HCT116 (cell line): ENCODE measurements at regions not wholly inside any gene's neighbourhood (a gene's known extent, or its start where the extent isn't known, plus 50 kb on each side); places are given as distances from the start of the nearest gene placed in this dataset.

Source experiments
- CEBPB ChIP-seq: IDR thresholded peaks from 2 replicates; pipeline ENCODE4 v1.6.1; 2012; ENCODE audit warnings: low read depth
- EZH2 ChIP-seq: fragments of 200-600 bp; sonication (generic); IDR thresholded peaks from 2 replicates; pipeline ENCODE4 v1.6.1; 2017; ENCODE audit warnings: antibody characterized with exemption, mixed run types
- EZH2phosphoT487 ChIP-seq: fragments of 200-600 bp; IDR thresholded peaks from 2 replicates; pipeline ENCODE4 v1.6.1; 2018; ENCODE audit warnings: antibody characterized with exemption, borderline replicate concordance
- FOSL1 ChIP-seq: IDR thresholded peaks from 2 replicates; pipeline ENCODE4 v1.6.1; 2012; ENCODE audit warnings: low read depth
- JUND ChIP-seq: IDR thresholded peaks from 2 replicates; pipeline ENCODE4 v1.6.1; 2012
- POLR2A ChIP-seq: IDR thresholded peaks from 2 replicates; pipeline ENCODE4 v1.7.0; 2011; ENCODE audit warnings: borderline replicate concordance; ENCODE audit not compliant: insufficient read depth, insufficient read length; ENCODE audit errors: extremely low read depth
- POLR2AphosphoS5 ChIP-seq: IDR thresholded peaks from 2 replicates; pipeline ENCODE4 v1.6.1; 2011; ENCODE audit warnings: mild to moderate bottlenecking, low read depth, low read length, moderate library complexity
- RAD21 ChIP-seq: IDR thresholded peaks from 2 replicates; pipeline ENCODE4 v1.6.1; 2012; ENCODE audit warnings: low read depth, mild to moderate bottlenecking
- SRF ChIP-seq: IDR thresholded peaks from 2 replicates; pipeline ENCODE4 v1.6.1; 2012; ENCODE audit warnings: low read depth
- TCF7L2 ChIP-seq: IDR thresholded peaks from 2 replicates; pipeline ENCODE4 v1.7.0; 2011; ENCODE audit warnings: borderline replicate concordance, inconsistent platforms; ENCODE audit not compliant: insufficient read depth, insufficient read length; ENCODE audit errors: extremely low read depth
- YY1 ChIP-seq: IDR thresholded peaks from 2 replicates; pipeline ENCODE4 v1.6.1; 2011; ENCODE audit warnings: low read length, low read depth, moderate library complexity, mild to moderate bottlenecking; ENCODE audit not compliant: insufficient replicate concordance; ENCODE audit errors: extremely low read depth
- TF ChIP-seq, protein P1 (sequence below), 3 experiments: fragments of 200-600 bp in 1 of 3; sonication (generic) in 1 of 3; IDR thresholded peaks in 2 of 3; conservative IDR thresholded peaks in 1 of 3; 2 replicates each; pipeline ENCODE4 v1.5.1; 2012 to 2017; ENCODE audit warnings: low read depth in 2 of 3, low read length in 2 of 3, antibody characterized with exemption in 1 of 3, borderline replicate concordance in 1 of 3, control low read depth in 1 of 3, mild to moderate bottlenecking in 1 of 3, mixed read lengths in 1 of 3, mixed run types in 1 of 3, moderate library complexity in 1 of 3; ENCODE audit not compliant: insufficient read depth in 1 of 3
- TF ChIP-seq, protein P2 (sequence below): IDR thresholded peaks from 2 replicates; pipeline ENCODE4 v1.6.1; 2012; ENCODE audit warnings: low read depth

DNA sequence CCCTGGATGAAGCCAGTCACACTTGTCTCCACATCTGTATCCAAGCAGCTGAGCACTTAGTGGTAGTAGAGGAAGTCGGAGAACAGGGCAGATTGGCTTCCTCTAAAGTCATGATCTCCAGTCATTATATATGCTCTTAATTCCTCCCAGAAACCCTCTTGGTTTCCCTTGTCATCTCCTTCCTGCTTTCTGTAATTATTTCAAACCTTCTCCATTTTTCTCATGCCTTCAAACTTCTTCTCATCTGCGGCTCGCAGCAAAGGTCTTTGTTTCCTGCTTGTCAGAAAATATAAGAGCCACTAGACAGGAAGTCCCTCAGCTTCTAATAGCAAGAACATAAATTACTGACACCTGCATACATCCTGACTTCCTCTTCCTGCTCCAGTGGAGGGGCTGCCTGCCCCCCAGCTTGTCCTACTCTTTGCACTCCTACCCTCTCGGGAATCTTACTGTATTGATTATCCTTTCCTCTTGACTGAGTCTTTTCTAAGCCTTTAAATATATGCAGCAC lies 124.6 kb upstream of the NGF start:
- TF ChIP-seq, protein P1, sequence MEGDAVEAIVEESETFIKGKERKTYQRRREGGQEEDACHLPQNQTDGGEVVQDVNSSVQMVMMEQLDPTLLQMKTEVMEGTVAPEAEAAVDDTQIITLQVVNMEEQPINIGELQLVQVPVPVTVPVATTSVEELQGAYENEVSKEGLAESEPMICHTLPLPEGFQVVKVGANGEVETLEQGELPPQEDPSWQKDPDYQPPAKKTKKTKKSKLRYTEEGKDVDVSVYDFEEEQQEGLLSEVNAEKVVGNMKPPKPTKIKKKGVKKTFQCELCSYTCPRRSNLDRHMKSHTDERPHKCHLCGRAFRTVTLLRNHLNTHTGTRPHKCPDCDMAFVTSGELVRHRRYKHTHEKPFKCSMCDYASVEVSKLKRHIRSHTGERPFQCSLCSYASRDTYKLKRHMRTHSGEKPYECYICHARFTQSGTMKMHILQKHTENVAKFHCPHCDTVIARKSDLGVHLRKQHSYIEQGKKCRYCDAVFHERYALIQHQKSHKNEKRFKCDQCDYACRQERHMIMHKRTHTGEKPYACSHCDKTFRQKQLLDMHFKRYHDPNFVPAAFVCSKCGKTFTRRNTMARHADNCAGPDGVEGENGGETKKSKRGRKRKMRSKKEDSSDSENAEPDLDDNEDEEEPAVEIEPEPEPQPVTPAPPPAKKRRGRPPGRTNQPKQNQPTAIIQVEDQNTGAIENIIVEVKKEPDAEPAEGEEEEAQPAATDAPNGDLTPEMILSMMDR (IDR thresholded peaks at IDR 0.05 in 2 of 3, conservative IDR thresholded peaks at IDR 0.05 in 1 of 3; ENCODE audit: borderline replicate concordance in 1 of 3, insufficient read depth in 1 of 3, low read depth in 2 of 3, low read length in 2 of 3) = no peak
- TF ChIP-seq POLR2AphosphoS5 (no peak), SRF (no peak), CEBPB (no peak), EZH2 (no peak), YY1 (no peak), EZH2phosphoT487 (no peak), POLR2A (no peak), TCF7L2 (no peak), RAD21 (no peak), FOSL1 (no peak), JUND (no peak)
- TF ChIP-seq, protein P2, sequence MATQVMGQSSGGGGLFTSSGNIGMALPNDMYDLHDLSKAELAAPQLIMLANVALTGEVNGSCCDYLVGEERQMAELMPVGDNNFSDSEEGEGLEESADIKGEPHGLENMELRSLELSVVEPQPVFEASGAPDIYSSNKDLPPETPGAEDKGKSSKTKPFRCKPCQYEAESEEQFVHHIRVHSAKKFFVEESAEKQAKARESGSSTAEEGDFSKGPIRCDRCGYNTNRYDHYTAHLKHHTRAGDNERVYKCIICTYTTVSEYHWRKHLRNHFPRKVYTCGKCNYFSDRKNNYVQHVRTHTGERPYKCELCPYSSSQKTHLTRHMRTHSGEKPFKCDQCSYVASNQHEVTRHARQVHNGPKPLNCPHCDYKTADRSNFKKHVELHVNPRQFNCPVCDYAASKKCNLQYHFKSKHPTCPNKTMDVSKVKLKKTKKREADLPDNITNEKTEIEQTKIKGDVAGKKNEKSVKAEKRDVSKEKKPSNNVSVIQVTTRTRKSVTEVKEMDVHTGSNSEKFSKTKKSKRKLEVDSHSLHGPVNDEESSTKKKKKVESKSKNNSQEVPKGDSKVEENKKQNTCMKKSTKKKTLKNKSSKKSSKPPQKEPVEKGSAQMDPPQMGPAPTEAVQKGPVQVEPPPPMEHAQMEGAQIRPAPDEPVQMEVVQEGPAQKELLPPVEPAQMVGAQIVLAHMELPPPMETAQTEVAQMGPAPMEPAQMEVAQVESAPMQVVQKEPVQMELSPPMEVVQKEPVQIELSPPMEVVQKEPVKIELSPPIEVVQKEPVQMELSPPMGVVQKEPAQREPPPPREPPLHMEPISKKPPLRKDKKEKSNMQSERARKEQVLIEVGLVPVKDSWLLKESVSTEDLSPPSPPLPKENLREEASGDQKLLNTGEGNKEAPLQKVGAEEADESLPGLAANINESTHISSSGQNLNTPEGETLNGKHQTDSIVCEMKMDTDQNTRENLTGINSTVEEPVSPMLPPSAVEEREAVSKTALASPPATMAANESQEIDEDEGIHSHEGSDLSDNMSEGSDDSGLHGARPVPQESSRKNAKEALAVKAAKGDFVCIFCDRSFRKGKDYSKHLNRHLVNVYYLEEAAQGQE = no peak
